OCI-LY3 (cell line): ENCODE measurements at regions not wholly inside any gene's neighbourhood (a gene's known extent, or its start where the extent isn't known, plus 50 kb on each side); places are given as distances from the start of the nearest gene placed in this dataset.

Source experiments
- H2AFZ ChIP-seq: fragments of 200-600, 300-600 bp; shearing (Covaris generic); 2 replicates; pipeline ENCODE4 v1.6.0; 2014; ENCODE audit warnings: antibody characterized with exemption, low read depth, low read length
- H3K27ac ChIP-seq: fragments of 200-600, 300-600 bp; sonication (generic); 2 replicates; pipeline ENCODE4 v1.5.1; 2014; ENCODE audit warnings: mild to moderate bottlenecking, low read length, moderate library complexity, mixed read lengths
- H3K27me3 ChIP-seq: fragments of 200-600, 300-600 bp; sonication (generic); 2 replicates; pipeline ENCODE4 v1.6.1; 2014; ENCODE audit warnings: low read depth, low read length, mixed read lengths
- H3K36me3 ChIP-seq: fragments of 200-600, 300-600 bp; sonication (generic); replicated peaks from 2 replicates; pipeline ENCODE3; 2014; ENCODE audit warnings: low read depth, low read length, mixed read lengths
- H3K4me1 ChIP-seq: fragments of 300-600, 200-600 bp; sonication (generic); 2 replicates; pipeline ENCODE4 v1.6.1; 2014; ENCODE audit warnings: low read length, mixed read lengths
- H3K4me2 ChIP-seq: fragments of 200-600, 300-600 bp; sonication (generic); 2 replicates; pipeline ENCODE4 v1.6.1; 2014; ENCODE audit warnings: low read length, mixed read lengths
- H3K4me3 ChIP-seq: fragments of 300-600, 200-600 bp; sonication (generic); 2 replicates; pipeline ENCODE4 v1.5.1; 2014; ENCODE audit warnings: antibody characterized with exemption, mild to moderate bottlenecking, low read length, moderate library complexity
- H3K79me2 ChIP-seq: fragments of 300-600, 200-600 bp; shearing (Covaris generic); 2 replicates; pipeline ENCODE4 v1.6.1; 2014; ENCODE audit warnings: mild to moderate bottlenecking, low read length, mixed read lengths
- H3K9ac ChIP-seq: fragments of 300-600, 200-600 bp; shearing (Covaris generic); 2 replicates; pipeline ENCODE4 v1.6.0; 2014; ENCODE audit warnings: mild to moderate bottlenecking, low read length, moderate library complexity
- H3K9me3 ChIP-seq: fragments of 200-600, 300-600 bp; shearing (Covaris generic); 2 replicates; pipeline ENCODE4 v1.6.1; 2014; ENCODE audit warnings: low read length, mixed read lengths; ENCODE audit not compliant: insufficient read depth
- H4K20me1 ChIP-seq: fragments of 200-600, 300-600 bp; sonication (generic); 2 replicates; pipeline ENCODE4 v1.6.1; 2016; ENCODE audit warnings: low read length, mixed read lengths; ENCODE audit not compliant: insufficient read depth
- CTCF ChIP-seq: fragments of 200-600, 300-600 bp; sonication (generic); IDR thresholded peaks from 2 replicates; pipeline ENCODE4 v1.5.1; 2014; ENCODE audit warnings: antibody characterized with exemption, low read length, low read depth
- EZH2phosphoT487 ChIP-seq: fragments of 200-600 bp; shearing (Covaris generic); IDR thresholded peaks from 2 replicates; pipeline ENCODE4 v1.6.1; 2018; ENCODE audit warnings: antibody characterized with exemption, mixed run types, low read depth

GRCh38 chr3:6508410-6508759 is 352.5 kb upstream of the GRM7 start:
- no peaks in the 10 kb centered on the region for H4K20me1 ChIP-seq
- no peak overlapping the region for H2AFZ ChIP-seq
- H3K36me3 ChIP-seq = no peaks in the 10 kb centered on the region
- no peaks in the 10 kb centered on the region for H3K27me3 ChIP-seq
- no peaks in the 10 kb centered on the region for H3K9me3 ChIP-seq
- H3K9ac ChIP-seq = no peak overlapping the region
- H3K79me2 ChIP-seq = no peaks in the 10 kb centered on the region
- TF ChIP-seq CTCF = no peak
- no peak for TF ChIP-seq EZH2phosphoT487
- H3K4me2 ChIP-seq = no peak overlapping the region
- H3K4me1 ChIP-seq = no peaks in the 10 kb centered on the region
- no peak overlapping the region for H3K27ac ChIP-seq
- H3K4me3 ChIP-seq = no peak overlapping the region

- no peak overlapping the region for H3K4me3 ChIP-seq
Observed at GRCh38 chr3:6509576-6509975, 351.3 kb upstream of the GRM7 start.

GRCh38 chr3:6510713-6511112 is 350.2 kb upstream of the GRM7 start:
- no peaks in the 10 kb centered on the region for H3K9me3 ChIP-seq
- no peaks in the 10 kb centered on the region for H3K27me3 ChIP-seq
- H3K79me2 ChIP-seq = no peaks in the 10 kb centered on the region
- no peak for TF ChIP-seq EZH2phosphoT487
- no peak for TF ChIP-seq CTCF
- no peak overlapping the region for H3K4me2 ChIP-seq
- no peaks in the 10 kb centered on the region for H3K36me3 ChIP-seq
- no peak overlapping the region for H3K9ac ChIP-seq
- no peak overlapping the region for H2AFZ ChIP-seq
- no peaks in the 10 kb centered on the region for H3K4me1 ChIP-seq
- H3K27ac ChIP-seq = no peak overlapping the region
- no peak overlapping the region for H3K4me3 ChIP-seq
- H4K20me1 ChIP-seq = no peaks in the 10 kb centered on the region

More at GRCh38 chr3:6509576-6509975, 351.3 kb upstream of the GRM7 start:
- H3K27me3 ChIP-seq = no peaks in the 10 kb centered on the region
- H3K79me2 ChIP-seq = no peaks in the 10 kb centered on the region
- no peak overlapping the region for H2AFZ ChIP-seq
- H3K36me3 ChIP-seq = no peaks in the 10 kb centered on the region
- H3K4me1 ChIP-seq = no peaks in the 10 kb centered on the region
- no peaks in the 10 kb centered on the region for H4K20me1 ChIP-seq
- no peak overlapping the region for H3K9ac ChIP-seq
- no peak overlapping the region for H3K4me2 ChIP-seq
- TF ChIP-seq EZH2phosphoT487 = no peak
- no peak for TF ChIP-seq CTCF
- H3K9me3 ChIP-seq = no peaks in the 10 kb centered on the region
- H3K27ac ChIP-seq = no peak overlapping the region

GRCh38 chr3:6512172-6512800 is 348.6 kb upstream of the GRM7 start:
- Histone ChIP-seq H3K27ac (no peak overlapping the region), H3K9ac (no peak overlapping the region), H3K4me2 (no peak overlapping the region), H3K4me1 (peaks cover 15% of the 10 kb centered on the region), H2AFZ (no peak overlapping the region), H3K27me3 (no peaks in the 10 kb centered on the region), H3K9me3 (no peaks in the 10 kb centered on the region), H3K36me3 (no peaks in the 10 kb centered on the region), H3K79me2 (no peaks in the 10 kb centered on the region), H4K20me1 (no peaks in the 10 kb centered on the region), H3K4me3 (no peak overlapping the region)
- no peak for TF ChIP-seq EZH2phosphoT487
- TF ChIP-seq CTCF = no peak
